ENCODE measurements at regions not wholly inside any gene's neighbourhood (a gene's known extent, or its start where the extent isn't known, plus 50 kb on each side); places are given as distances from the start of the nearest gene placed in this dataset.

GRCh38 chr4:125016892-125017299 is 297.9 kb upstream of the FAT4 start:
- TF ChIP-seq PATZ1 (CRISPR knock-in tag; IDR thresholded peaks at IDR 0.05; ENCODE audit: borderline replicate concordance) (no peak), GLIS3 (CRISPR knock-in tag; IDR thresholded peaks at IDR 0.05) (no peak), ZC3H10 (CRISPR knock-in tag; IDR thresholded peaks at IDR 0.05) (no peak), CSDC2 (CRISPR knock-in tag; IDR thresholded peaks at IDR 0.05) (no peak), TOX (CRISPR knock-in tag; IDR thresholded peaks at IDR 0.05; ENCODE audit: borderline replicate concordance) (0 out of 2 replicates have a peak, but pooled peaks have one; percentile 62), OSR1 (CRISPR knock-in tag; IDR thresholded peaks at IDR 0.05) (no peak), RARB (CRISPR knock-in tag; IDR thresholded peaks at IDR 0.05) (no peak), ARNTL (CRISPR knock-in tag; IDR thresholded peaks at IDR 0.05; ENCODE audit: borderline replicate concordance, low read depth) (no peak), ZNF8 (CRISPR knock-in tag; IDR thresholded peaks at IDR 0.05) (no peak)
- TF ChIP-seq, protein P1, sequence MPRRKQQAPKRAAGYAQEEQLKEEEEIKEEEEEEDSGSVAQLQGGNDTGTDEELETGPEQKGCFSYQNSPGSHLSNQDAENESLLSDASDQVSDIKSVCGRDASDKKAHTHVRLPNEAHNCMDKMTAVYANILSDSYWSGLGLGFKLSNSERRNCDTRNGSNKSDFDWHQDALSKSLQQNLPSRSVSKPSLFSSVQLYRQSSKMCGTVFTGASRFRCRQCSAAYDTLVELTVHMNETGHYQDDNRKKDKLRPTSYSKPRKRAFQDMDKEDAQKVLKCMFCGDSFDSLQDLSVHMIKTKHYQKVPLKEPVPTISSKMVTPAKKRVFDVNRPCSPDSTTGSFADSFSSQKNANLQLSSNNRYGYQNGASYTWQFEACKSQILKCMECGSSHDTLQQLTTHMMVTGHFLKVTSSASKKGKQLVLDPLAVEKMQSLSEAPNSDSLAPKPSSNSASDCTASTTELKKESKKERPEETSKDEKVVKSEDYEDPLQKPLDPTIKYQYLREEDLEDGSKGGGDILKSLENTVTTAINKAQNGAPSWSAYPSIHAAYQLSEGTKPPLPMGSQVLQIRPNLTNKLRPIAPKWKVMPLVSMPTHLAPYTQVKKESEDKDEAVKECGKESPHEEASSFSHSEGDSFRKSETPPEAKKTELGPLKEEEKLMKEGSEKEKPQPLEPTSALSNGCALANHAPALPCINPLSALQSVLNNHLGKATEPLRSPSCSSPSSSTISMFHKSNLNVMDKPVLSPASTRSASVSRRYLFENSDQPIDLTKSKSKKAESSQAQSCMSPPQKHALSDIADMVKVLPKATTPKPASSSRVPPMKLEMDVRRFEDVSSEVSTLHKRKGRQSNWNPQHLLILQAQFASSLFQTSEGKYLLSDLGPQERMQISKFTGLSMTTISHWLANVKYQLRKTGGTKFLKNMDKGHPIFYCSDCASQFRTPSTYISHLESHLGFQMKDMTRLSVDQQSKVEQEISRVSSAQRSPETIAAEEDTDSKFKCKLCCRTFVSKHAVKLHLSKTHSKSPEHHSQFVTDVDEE (CRISPR knock-in tag; IDR thresholded peaks at IDR 0.05): no peak
- TF ChIP-seq, protein P2, sequence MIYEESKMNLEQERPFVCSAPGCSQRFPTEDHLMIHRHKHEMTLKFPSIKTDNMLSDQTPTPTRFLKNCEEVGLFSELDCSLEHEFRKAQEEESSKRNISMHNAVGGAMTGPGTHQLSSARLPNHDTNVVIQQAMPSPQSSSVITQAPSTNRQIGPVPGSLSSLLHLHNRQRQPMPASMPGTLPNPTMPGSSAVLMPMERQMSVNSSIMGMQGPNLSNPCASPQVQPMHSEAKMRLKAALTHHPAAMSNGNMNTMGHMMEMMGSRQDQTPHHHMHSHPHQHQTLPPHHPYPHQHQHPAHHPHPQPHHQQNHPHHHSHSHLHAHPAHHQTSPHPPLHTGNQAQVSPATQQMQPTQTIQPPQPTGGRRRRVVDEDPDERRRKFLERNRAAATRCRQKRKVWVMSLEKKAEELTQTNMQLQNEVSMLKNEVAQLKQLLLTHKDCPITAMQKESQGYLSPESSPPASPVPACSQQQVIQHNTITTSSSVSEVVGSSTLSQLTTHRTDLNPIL (CRISPR knock-in tag; IDR thresholded peaks at IDR 0.05; ENCODE audit: low read depth): no peak
